OCI-LY3 (cell line): ENCODE measurements at regions not wholly inside any gene's neighbourhood (a gene's known extent, or its start where the extent isn't known, plus 50 kb on each side); places are given as distances from the start of the nearest gene placed in this dataset.

ENCODE experiments used
- H2AFZ ChIP-seq: fragments of 200-600, 300-600 bp; shearing (Covaris generic); 2 replicates; pipeline ENCODE4 v1.6.0; 2014; ENCODE audit warnings: antibody characterized with exemption, low read depth, low read length
- H3K27ac ChIP-seq: fragments of 200-600, 300-600 bp; sonication (generic); 2 replicates; pipeline ENCODE4 v1.5.1; 2014; ENCODE audit warnings: mild to moderate bottlenecking, low read length, moderate library complexity, mixed read lengths
- H3K27me3 ChIP-seq: fragments of 200-600, 300-600 bp; sonication (generic); 2 replicates; pipeline ENCODE4 v1.6.1; 2014; ENCODE audit warnings: low read depth, low read length, mixed read lengths
- H3K36me3 ChIP-seq: fragments of 200-600, 300-600 bp; sonication (generic); replicated peaks from 2 replicates; pipeline ENCODE3; 2014; ENCODE audit warnings: low read depth, low read length, mixed read lengths
- H3K4me1 ChIP-seq: fragments of 300-600, 200-600 bp; sonication (generic); 2 replicates; pipeline ENCODE4 v1.6.1; 2014; ENCODE audit warnings: low read length, mixed read lengths
- H3K4me2 ChIP-seq: fragments of 200-600, 300-600 bp; sonication (generic); 2 replicates; pipeline ENCODE4 v1.6.1; 2014; ENCODE audit warnings: low read length, mixed read lengths
- H3K4me3 ChIP-seq: fragments of 300-600, 200-600 bp; sonication (generic); 2 replicates; pipeline ENCODE4 v1.5.1; 2014; ENCODE audit warnings: antibody characterized with exemption, mild to moderate bottlenecking, low read length, moderate library complexity
- H3K79me2 ChIP-seq: fragments of 300-600, 200-600 bp; shearing (Covaris generic); 2 replicates; pipeline ENCODE4 v1.6.1; 2014; ENCODE audit warnings: mild to moderate bottlenecking, low read length, mixed read lengths
- H3K9ac ChIP-seq: fragments of 300-600, 200-600 bp; shearing (Covaris generic); 2 replicates; pipeline ENCODE4 v1.6.0; 2014; ENCODE audit warnings: mild to moderate bottlenecking, low read length, moderate library complexity
- H3K9me3 ChIP-seq: fragments of 200-600, 300-600 bp; shearing (Covaris generic); 2 replicates; pipeline ENCODE4 v1.6.1; 2014; ENCODE audit warnings: low read length, mixed read lengths; ENCODE audit not compliant: insufficient read depth
- H4K20me1 ChIP-seq: fragments of 200-600, 300-600 bp; sonication (generic); 2 replicates; pipeline ENCODE4 v1.6.1; 2016; ENCODE audit warnings: low read length, mixed read lengths; ENCODE audit not compliant: insufficient read depth
- CTCF ChIP-seq: fragments of 200-600, 300-600 bp; sonication (generic); IDR thresholded peaks from 2 replicates; pipeline ENCODE4 v1.5.1; 2014; ENCODE audit warnings: antibody characterized with exemption, low read length, low read depth
- EZH2phosphoT487 ChIP-seq: fragments of 200-600 bp; shearing (Covaris generic); IDR thresholded peaks from 2 replicates; pipeline ENCODE4 v1.6.1; 2018; ENCODE audit warnings: antibody characterized with exemption, mixed run types, low read depth

GRCh38 chr10:29687421-29688164 lies 52.8 kb upstream of the SVIL start:
- Histone ChIP-seq H3K79me2 (no peaks in the 10 kb centered on the region), H3K27ac (no peak overlapping the region), H3K27me3 (no peaks in the 10 kb centered on the region), H3K9ac (no peak overlapping the region), H3K4me3 (no peak overlapping the region), H3K36me3 (no peaks in the 10 kb centered on the region), H3K4me1 (no peaks in the 10 kb centered on the region), H3K4me2 (no peak overlapping the region), H4K20me1 (no peaks in the 10 kb centered on the region), H2AFZ (no peak overlapping the region), H3K9me3 (no peaks in the 10 kb centered on the region)
- TF ChIP-seq EZH2phosphoT487 = no peak

GRCh38 chr10:29685506-29685905 lies 50.7 kb upstream of the SVIL start:
- TF ChIP-seq EZH2phosphoT487 (no peak), CTCF (no peak)
- Histone ChIP-seq H3K4me3 (no peak overlapping the region), H3K27ac (no peak overlapping the region), H3K4me2 (no peak overlapping the region), H3K79me2 (no peaks in the 10 kb centered on the region), H4K20me1 (no peaks in the 10 kb centered on the region), H2AFZ (no peak overlapping the region), H3K9ac (no peak overlapping the region), H3K36me3 (no peaks in the 10 kb centered on the region), H3K27me3 (no peaks in the 10 kb centered on the region), H3K9me3 (no peaks in the 10 kb centered on the region), H3K4me1 (no peaks in the 10 kb centered on the region)
